GM12875 (cell line): ENCODE measurements at regions not wholly inside any gene's neighbourhood (a gene's known extent, or its start where the extent isn't known, plus 50 kb on each side); places are given as distances from the start of the nearest gene placed in this dataset.
"Not testable (repeated sequence)": the region's sequence is repeated elsewhere in the genome, so short reads cannot be mapped to it uniquely, and the experiment has no call there.

ENCODE experiments used
- H3K4me3 ChIP-seq: one replicate; pipeline ENCODE4 v1.5.1; 2011; ENCODE audit warnings: low read depth, low read length, control low read depth
- TF ChIP-seq, protein P1 (sequence below): IDR thresholded peaks from 2 replicates; pipeline ENCODE4 v1.5.1; 2011; ENCODE audit warnings: low read depth, mild to moderate bottlenecking, control low read depth, inconsistent platforms, low read length, moderate library complexity, borderline replicate concordance; ENCODE audit not compliant: insufficient read depth

DNA sequence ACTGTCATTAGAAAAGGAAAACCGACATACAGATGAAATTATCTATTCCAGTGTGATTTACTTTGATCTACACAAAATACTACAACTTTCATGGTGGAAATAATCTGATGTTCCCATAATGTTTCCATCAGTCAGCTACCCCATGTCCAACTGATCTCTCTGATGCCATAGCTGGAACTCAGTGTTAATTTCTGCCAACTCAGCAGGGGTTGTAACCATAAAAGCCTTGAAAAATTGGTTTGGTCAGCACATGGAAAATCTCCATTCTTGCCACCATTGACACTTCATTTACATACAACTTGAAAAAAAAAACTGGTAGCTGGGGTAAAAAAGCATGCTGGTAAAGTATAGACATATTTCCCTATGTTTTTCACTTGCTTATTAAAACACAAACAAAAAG is 1463.7 kb downstream of the OTOL1 start:
- no peak overlapping the region for H3K4me3 ChIP-seq
- TF ChIP-seq, protein P1, sequence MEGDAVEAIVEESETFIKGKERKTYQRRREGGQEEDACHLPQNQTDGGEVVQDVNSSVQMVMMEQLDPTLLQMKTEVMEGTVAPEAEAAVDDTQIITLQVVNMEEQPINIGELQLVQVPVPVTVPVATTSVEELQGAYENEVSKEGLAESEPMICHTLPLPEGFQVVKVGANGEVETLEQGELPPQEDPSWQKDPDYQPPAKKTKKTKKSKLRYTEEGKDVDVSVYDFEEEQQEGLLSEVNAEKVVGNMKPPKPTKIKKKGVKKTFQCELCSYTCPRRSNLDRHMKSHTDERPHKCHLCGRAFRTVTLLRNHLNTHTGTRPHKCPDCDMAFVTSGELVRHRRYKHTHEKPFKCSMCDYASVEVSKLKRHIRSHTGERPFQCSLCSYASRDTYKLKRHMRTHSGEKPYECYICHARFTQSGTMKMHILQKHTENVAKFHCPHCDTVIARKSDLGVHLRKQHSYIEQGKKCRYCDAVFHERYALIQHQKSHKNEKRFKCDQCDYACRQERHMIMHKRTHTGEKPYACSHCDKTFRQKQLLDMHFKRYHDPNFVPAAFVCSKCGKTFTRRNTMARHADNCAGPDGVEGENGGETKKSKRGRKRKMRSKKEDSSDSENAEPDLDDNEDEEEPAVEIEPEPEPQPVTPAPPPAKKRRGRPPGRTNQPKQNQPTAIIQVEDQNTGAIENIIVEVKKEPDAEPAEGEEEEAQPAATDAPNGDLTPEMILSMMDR: no peak

DNA sequence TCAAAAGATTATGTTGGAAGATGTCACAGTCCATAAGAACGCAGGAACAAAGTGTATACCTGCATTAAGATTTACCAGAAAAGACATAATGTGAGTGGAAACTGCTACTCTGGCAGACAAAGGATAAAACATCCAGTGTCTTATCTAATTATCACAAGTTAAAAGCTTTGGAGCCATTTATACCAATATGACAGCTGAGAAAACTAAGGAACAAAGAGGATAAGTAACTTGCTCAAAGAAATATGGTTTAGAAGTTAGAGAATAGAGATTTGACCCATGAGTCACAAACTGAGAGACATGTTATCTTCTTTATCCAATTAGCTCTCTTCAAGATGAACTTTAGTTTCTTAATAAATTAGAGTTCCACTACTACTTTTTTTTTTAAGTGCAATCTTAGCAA is 1473.7 kb downstream of the OTOL1 start:
- TF ChIP-seq, protein P1: no peak
- no peak overlapping the region for H3K4me3 ChIP-seq

DNA sequence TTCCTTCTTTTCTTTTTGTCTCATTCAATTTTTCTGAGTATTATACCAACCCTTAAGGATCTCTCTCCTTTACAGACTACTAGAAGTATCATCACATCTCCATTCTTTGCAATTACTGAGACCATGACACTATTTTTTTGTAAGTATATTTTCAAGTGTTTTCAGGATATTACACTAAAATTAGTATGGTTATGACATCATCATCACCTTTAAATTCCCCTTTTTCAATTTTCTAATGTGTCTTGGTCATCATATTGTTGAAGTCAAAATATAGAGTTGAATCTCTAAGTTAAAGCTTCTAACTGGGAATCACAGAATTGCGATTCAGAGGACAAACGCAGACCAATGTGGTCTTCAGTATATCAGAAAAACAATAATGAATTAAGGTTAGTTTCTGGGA is 1475.1 kb downstream of the OTOL1 start:
- no peak overlapping the region for H3K4me3 ChIP-seq
- TF ChIP-seq, protein P1: no peak

DNA sequence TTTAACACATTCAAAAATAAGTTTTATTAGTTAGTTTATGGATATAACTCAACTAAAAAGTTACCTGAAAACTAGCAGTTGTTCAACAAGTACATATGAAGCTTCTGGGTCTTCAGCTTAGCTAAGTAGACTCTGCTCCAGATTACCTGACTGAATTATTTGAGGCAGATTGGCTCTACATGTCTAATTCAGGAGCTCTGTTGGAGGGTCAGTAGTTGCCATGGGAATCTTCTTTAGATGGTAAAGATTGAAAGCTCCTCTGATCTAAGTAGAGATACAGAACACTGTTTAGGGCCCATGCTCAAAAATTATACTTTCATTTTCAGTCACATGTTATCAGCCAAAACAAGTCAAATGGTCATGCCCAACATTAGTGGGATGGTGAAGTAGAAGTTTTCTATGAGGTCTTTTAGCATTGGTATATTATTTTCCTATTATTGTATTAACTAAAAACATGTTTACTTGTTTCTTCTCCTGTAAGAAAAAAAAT is 1476.9 kb downstream of the OTOL1 start:
- TF ChIP-seq, protein P1: no peak
- H3K4me3 ChIP-seq: no peak overlapping the region

DNA sequence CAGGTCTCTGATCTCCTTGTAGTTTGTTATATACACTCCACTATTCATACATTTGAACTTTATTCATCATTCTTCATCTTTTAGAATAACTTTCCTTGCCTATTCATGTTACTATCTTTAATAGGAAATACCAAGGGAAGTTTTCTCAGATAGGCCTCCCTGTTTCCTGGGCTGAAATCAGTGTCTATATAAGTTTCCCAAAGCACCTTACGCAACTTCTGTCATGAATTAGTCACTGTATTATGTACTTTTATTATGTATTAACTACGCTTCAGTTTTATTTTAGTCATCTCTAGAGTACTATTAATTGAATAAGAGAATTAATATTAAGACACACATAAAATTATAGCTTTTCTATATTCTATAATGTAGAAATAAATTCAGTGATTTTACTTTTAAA is 1481.5 kb downstream of the OTOL1 start:
- H3K4me3 ChIP-seq: no peak overlapping the region
- TF ChIP-seq, protein P1: no peak

DNA sequence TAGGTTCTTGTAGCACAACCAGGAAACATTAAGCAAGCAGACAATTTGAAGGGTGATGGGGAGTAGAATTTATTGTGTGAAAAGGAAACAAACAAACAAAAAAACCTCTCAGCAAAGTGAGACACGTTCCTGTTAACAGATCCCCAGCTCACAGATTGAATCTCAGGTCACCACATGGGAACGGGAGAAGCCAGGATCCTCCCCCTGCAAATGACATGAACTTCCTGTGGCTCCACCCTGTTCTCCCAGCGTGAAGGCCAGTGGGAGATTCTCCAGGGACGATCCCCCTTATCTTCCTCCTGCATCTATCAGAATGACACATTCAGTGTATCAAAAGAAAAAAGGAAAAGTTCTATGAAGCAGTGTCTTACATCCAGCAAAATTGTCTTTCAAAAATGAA is 1488.1 kb downstream of the OTOL1 start:
- no peak overlapping the region for H3K4me3 ChIP-seq
- TF ChIP-seq, protein P1: no peak

DNA sequence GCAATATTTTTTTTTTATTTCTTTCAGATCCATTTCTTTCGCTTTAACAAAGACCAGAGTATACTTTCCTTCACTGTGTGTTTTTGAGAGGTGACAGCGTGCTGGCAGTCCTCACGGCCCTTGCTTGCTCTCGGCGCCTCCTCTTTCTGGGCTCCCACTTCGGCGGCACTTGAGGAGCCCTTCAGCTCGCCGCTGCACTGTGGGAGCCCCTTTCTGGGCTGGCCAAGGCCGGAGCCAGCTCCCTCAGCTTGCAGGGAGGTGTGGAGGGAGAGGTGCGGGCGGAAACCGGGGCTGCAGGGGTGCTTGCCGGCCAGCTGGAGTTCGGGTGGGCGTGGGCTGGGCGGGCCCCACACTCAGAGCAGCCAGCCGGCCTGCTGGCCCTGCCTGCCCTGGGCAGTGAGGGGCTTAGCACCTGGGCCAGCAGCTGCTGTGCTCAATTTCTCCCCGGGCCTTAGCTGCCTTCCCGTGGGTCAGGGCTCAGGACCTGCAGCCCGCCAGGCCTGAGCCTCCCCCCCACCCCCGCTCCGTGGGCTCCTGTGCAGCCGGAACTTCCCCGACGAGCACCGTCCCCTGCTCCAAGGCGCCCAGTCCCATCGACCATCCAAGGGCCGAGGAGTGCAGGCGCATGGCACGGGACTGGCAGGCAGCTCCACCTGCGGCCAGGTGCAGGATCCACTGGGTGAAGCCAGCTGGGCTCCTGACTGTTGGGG is 1490.6 kb downstream of the OTOL1 start:
- not testable (repeated sequence) for H3K4me3 ChIP-seq

DNA sequence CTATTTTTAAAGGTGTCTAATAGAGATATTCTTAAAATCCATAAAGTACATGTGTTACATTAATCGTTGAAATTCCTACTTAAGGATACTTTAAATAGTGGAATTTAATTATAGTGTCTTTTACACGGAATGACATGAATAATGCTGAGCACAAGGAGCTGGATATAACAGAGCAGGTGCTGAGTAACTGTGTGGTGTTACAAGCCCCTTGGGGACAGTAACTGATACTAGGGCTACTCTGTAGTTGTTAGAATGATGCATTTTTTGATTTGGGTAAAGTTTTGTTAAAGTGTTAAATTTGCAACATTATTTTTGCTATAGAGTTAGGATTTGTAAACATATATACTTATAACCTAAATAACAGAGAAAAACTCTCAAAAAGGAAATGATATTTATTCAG is 1496.1 kb downstream of the OTOL1 start:
- H3K4me3 ChIP-seq: no peak overlapping the region
- TF ChIP-seq, protein P1: no peak
